ENCODE measurements at regions not wholly inside any gene's neighbourhood (a gene's known extent, or its start where the extent isn't known, plus 50 kb on each side); places are given as distances from the start of the nearest gene placed in this dataset.

DNA sequence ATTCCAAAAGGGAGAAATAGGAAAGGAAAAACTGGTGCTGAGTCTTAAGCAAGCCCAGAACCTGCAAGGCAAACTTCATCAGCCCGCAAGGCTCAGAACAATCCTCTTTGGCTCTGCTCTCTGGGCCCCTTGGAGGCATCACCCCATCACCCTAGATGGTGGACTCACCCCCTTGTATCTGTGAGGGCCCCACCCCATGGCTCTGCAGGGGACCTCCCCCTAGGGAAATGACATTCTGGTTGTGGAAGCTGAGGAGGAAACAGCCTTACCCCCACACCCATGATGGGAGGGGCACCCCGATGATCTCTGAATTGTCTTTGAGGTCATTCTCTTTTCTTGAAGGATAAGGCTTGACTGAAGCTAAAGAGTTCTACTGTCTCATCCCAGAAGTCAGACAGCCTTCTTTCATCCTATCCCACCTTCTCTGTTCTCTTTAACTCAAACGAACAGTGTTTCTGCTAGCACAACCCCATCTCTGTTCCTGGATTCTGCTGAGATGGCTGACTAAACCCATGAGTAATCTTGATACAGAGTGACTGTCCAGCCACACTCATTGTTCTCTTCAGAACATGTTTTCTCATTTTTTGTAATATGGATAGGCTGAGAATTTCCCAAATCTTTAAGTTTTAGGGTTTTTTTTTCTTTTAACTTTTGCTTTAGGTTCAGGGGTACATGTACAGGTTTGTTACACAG is 492.1 kb upstream of the MYT1L start:
- DNase-seq: no peak

DNA sequence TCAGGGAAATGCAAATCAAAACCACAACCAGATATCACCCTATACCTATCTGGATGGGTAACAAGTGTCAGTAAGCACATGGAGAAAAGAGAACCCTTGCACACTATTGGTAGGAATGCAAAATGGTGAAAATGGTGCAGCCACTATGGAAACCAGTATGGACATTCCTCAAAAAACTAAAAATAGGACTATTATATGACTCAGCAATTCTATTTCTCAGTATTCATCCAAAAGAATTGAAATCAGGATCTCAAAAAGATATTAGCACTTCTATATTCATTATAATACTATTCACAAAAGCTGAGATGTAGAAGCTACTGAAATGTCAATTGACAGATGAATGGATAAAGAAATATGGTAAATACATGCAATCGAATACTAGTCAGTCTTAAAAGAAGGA is 491.1 kb upstream of the MYT1L start:
- DNase-seq: no peak

DNA sequence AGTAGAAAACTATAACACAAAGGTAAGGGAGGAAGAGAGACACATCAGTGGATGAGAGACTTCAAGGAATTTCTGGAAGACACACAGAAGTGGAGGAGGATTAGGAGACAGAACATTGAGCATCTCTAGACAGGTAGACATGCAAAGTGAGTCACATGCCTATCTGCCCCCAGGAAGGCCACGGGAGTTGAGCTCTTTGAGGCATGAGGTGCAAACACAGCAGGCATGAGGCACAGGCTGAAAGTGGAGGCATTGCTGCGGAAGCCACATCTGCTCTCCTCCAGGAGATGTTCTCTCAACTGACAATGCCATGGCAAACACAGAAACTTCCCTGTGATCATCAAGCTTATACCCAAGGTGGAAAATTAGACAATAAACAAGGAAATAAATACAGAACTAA is 481.6 kb upstream of the MYT1L start:
- no peak for DNase-seq

DNA sequence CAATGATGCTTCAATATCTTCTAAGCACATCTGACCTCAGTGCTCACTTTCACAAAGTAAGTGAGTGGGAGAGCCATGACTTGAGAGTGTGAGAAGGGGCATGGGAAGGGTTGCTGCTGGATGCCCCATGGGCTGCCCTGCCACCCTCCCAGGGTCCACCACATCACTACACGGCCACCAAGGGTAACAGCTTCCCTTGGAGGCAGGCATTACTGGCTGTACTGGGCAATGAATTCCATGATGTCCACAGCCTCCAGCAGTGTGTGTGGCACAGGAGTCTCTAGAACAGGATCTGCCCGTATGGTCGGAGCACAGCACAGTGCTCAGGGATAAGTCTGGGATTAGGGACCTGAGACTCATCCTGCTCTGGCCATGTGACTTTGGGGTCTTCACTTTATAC is 481.0 kb upstream of the MYT1L start:
- no peak for DNase-seq

DNA sequence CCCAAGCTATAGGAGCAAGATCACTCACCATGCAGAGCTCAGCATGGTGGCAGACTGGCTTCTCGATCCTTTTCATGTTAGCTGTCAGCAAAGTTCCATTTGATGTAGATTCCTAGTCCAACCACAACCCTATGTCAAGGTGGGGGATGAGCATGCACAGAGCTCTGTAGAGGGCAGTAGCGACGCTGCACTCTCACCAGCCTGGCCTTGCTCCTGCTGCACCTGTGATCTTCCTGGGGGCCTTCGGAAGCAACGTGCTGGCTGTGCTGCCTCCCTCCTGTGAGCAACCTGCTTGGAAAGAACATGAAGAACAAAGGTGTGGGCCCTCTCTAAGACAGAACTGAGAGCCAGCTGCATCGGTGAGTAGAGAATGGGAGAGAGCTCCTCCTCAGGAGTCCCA is 479.4 kb upstream of the MYT1L start:
- DNase-seq: no peak

DNA sequence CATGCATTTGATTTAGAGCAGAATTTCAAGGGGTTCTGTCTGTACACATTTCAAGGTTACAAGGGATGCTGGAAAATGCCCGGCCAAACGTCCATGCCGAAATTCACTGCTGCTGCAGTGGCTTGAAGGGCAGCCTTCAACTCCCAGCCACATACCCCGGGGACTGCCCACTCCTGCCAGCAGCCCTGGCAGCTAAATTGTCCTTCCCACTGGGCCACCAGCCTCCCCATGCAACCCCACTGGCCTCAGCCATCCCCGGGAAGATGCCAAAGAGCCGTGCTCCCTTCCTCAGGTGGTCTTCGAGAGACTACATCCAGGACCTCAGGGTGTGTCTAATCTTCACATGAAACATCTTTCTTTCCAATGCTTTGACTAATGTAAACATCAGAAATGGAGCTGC is 478.7 kb upstream of the MYT1L start:
- DNase-seq: no peak

DNA sequence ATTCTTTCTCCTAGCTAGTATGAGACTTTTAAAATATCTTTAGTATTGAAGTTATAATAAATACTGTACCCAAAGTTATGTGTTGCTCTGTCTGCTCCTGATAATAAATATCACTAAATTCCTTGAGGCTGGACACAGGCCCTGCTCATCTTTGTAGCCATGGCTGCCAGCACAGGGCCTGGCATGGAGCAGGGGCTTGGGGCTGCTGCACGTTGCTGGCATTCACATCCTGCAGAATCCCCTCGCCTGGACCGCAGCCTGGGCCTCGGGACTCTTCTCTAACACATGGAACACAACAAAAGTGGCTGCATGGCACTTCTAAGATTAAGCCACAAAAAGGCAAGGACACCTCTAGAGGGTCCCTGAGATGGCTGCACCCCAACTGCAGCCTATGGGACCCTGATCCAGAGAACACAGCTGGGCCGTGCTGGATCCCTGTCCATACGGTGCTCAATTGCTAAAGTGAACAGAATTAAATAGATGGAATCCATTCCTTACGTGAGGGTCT is 477.5 kb upstream of the MYT1L start:
- DNase-seq: no peak

DNA sequence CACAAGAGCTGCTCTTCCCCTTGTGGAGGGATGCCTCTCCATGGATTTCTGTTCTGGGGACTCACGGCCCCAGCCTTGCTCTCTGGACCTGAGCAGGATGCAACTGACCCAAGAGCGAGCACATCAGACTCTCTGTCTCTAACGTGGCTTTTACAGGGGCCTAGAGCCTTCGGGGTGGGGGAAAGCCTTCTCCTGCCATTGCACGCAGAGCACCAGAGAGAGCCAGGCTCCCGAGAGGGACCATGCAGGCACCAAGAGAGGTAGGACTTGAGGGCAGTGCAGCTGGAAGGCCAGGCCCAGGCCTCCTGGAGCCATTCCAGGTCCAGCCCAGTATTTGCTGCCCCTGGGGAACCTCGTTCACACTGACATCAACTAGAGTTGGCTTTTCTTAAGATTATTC is 475.6 kb upstream of the MYT1L start:
- DNase-seq: no peak

DNA sequence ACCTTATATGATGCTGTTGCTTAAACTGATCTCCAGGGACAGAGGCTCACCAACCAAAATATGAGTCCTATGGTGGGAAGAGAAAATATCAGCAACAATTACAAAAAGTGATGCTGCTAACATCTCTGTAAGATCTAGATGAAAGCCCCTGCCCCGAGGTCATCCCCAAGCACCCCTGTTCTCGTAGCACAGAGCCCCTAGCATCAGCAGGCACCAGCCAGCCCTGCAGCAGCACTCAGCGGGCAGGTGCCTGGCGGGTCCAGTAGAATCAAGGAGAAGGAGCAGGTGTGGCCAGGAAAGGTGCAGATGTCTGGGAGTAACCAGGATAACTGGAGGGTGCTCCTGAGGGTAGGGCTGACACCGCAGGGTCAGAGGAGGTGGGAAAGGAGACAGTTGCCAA is 474.2 kb upstream of the MYT1L start:
- no peak for DNase-seq

DNA sequence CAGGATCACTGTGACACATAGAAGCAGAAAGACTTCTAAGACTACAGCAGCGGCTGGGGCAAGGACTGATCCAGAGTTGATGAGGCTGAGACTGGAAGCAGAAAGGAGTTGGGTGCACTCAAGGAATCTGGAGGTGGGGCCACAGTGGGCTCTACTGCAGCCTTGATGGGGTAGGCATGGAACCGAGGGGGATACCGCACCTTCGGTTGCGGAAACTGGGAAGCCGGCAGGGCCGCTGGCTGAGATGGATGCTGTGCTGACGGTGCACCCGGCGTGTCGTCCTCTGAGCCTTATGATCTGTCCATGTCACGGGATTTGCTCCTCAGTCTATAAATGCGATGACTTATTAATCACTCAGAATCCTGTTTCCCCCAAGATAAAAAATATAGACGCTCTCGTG is 473.5 kb upstream of the MYT1L start:
- DNase-seq: no peak

DNA sequence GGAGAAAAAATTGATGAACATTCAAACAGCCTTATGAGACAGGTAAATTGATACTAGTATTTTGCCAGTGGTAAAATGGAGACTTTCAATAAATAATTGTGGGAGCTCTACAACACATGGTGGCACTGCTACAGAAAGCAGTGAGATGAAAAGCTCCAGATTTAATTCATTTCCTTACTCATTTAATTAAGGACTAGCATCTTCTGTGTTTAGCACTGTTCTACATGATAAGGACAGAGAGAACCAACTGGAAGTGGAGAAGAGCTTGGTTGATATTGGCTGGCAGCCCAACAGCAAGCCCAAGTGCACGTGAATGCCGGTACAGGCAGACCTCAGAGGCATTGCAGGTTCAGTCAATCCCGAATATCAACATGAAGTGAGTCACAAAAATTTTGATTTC is 470.4 kb upstream of the MYT1L start:
- DNase-seq: no peak

DNA sequence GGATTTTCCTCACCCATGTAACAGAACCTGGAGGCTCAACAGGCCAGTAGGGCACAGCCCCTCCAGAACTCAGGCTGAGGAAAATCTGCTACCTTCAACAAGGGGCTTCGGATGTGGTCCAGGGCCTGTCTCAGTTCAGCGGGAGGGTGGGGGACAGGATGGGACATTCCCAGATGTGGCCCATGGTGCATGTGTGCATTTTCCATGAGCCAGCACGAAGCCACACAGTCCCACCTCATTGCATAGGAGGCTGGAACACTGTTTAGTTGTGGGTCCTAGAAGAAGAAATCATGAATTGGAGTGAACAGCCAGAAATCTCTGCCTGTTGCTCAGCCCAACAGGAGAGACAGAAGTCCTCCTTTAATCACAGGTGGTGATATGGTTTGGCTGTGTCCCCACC is 469.6 kb upstream of the MYT1L start:
- DNase-seq: no peak

DNA sequence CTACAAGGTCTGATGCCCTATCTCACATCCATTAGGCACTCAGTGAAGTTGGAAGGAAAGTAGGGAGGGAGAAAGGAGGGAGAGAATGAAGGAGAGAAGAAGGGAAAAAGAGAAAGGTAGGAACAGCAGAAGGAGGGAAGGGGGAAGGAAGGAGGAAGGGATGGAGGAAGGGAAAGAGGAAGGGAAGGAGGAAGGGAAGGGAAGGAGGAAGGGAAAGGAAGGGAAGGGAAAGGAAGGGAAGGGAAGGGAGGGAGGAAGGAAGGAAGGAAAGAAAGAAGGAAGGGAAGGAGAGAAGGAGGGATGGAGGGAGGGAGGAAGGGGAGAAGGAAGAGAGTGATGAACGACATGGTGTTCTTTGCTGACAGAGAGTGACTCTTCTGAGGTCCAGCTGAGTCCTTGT is 468.9 kb upstream of the MYT1L start:
- no peak for DNase-seq

DNA sequence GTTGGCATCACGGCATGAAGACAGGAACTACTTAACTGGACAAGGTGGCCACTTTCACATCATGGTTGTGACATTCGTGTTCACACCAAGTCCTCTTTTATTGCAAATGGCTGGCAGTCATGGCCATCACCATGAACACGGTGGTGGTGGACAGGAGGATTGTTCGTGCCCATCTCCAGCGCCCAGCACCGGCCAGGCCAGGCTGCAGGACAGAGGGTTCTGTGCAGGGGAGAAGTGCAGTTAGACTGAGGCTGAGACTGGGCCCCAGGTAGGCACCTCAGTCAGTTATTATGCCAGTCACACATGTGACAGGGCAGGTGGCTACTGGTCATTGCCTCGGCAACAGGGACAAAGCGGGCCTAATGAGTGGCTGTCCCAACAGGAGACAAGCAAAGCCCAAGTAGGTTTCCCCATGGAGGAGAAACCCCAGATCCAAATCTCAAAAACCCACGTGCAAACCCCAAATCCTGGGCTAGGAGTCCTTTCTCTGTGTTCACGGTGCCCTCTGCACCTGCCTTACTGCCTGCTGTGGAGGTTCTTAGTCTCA is 468.1 kb upstream of the MYT1L start:
- no peak for DNase-seq

DNA sequence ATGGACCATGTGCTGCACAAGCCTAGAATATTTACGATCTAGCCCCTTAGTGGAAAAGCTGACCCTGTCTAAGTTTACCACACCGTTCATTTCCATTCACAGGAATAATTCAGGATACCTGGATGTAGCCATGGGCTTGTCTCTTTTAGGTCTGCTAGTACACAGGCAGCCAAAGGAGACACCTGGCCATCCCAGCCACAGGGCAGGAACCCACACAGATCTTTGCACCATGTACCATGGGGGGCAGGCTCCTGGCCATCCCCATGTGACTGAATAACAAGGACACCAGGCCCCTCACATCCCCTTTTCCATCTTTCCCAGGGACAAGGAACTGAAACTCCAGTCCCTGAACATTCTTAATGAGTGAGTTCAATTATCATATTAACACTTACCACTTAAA is 467.3 kb upstream of the MYT1L start:
- DNase-seq: no peak

DNA sequence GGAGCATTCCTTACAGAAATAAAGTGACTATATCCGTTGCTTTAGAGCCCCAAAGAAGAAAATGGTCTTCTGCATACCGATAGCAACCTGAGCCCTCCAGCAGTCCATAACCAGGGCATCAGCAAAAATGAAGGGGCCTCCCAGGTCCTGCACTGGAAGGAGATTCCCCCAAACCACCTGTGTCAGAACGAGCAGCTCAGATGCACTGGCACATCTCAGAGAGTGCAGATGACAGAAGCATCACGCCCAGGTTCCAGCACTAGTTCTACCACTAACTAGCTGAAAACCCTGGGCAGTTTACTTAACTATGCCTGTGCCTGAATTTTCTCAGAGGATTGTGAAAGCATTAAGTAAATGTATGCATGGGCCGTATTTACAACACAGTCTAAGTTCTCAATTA is 466.7 kb upstream of the MYT1L start:
- no peak for DNase-seq

DNA sequence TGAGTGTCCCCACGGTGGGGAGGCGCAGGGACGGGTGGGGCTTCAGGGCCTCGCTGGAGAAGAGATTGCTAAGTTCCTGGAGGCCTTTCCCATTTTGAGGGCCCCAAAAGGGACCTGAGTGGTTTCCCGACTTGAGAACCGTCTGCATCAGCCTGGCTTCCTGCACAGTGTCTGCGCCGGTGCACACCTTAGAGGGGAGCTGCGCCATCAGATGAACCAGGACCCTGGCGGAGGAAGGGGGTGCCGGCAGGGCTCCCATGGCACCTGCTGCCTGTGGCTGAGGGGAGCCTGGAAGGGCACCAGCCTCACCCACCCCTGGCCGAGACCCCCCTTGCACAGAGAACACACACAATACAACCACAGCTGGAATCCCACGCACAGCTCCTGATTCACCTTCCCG is 465.1 kb upstream of the MYT1L start:
- no peak for DNase-seq

DNA sequence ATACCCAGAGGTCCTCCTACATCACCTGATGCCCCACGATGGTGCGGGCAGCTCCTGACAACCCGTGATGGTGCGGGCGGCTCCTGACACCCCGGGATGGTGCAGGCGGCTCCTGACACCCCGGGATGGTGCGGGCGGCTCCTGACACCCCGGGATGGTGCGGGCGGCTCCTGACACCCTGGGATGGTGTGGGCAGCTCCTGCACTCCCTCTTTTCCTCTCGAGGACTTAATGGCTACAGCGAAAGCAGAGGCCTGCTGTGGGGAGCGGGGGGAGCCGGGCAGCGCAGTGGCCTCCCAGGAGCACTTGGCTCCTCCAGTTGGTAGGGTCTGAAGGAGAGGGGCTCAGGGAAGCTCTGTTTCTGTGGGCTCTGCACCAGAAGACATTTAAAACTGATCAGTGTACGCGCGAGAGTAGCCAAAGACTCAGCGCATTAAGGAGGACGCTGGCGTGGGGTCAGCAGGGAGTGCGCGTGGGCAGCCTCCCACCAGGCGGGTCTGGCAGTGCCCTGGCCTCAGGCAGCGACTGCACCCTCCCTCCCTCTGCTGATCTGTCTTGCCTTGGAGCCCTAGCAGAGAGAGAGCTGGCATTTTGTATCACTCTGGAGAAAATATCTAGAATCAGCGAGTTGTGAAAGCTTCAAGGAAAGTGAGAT is 464.5 kb upstream of the MYT1L start:
- DNase-seq: no peak

DNA sequence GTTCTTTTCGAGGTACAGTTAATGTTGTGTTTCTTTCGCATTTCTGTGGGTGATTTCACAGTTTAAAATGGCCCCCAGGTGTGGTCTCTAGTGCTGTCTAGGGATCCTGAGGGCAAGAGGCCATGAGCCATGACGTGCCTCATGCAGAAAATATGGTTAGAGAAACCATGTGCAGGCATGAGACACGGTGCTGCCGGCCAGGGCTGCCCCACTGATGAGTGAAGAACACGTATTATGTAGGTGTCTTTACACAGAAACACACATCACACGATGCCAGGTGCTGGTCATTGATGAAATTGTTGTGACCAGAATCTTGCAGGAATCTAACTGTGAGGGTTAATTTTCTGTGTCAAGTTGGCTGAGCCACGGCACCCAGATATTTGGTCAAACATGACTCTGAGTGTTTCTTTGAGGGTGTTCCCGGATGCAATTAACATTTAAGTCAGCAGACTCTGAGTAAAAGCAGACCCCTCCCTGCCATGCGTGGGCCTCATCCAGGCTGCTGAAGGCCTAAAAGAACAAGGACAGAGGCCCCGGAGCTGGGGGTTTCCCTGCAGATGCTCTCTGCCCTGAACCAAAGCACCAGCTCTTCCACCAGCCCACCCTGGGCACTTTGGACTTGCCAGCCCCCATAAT is 463.0 kb upstream of the MYT1L start:
- no peak for DNase-seq

DNA sequence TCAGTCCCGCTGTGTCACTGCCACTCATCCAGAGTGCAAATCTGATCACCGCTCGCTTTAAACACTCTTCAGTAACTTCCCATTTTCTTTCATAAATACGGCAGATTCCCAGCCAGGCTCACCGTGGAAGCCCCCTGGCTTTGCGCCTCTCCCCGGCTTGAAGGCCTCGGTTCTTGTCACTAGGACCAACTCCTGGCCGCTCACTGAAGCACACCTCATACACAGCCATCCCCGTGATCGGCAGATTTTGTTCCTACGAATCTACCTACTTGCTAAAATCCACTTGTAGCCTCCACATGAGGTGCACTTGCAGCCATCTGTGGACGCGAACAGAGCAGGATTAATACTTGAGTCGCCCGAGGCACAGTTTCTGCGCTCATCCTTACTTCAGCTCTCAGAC is 462.4 kb upstream of the MYT1L start:
- DNase-seq: no peak

DNA sequence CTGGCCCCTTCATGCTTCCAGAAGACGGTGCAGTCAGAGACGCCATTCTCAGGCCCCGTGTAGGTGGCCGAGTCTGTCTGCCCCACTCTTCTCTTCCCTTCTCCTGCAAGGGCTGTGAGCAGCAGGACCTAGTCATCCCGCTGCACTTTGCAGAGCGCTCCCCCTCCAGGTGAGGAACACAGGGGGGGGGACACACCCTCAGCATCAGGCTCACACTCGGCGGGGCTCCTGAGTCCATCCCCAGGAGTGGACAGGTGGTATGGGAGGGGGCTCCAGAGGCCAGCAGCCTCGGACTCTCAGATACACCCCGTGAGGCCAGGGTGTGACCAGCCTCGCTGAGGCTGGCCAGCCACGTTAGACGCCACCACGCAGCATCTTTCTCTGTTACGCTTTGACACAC is 460.5 kb upstream of the MYT1L start:
- no peak for DNase-seq

DNA sequence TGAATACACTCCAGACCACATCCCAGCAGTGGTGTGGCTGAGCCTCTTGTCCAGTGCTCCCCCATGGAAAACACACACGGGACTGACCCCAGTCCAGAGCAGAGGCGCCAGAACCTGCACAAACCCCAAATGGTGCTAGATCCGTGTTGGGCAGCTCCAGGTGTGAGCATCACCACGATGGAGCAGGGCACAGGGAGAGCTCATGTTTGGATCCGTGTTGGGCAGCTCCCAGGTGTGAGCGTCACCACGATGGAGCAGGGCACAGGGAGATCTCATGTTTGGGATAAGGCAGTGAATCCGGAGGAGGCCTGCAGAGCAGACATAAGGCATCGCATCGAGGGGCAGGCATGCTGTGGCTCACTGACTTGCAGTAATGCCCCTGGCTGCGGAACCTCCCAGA is 460.0 kb upstream of the MYT1L start:
- no peak for DNase-seq

DNA sequence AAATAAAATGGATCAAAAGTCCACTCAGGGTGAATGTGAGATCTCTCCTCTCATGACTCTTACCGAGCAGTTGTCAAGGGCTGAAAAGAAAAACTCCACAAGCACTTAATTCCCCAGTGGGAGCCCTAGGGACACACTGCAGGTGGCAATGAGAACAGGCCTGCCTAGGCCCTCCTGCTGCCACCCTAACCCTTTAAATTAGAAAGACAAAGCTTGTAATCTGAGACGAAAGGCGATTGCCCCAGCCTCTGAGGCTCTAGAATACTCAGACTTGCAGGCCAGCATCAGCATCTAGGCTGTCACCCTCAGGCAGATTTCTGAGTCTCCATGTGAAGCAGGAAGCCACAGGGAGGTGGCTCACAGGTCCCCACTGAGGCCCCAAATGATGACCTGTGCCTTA is 457.0 kb upstream of the MYT1L start:
- DNase-seq: no peak

DNA sequence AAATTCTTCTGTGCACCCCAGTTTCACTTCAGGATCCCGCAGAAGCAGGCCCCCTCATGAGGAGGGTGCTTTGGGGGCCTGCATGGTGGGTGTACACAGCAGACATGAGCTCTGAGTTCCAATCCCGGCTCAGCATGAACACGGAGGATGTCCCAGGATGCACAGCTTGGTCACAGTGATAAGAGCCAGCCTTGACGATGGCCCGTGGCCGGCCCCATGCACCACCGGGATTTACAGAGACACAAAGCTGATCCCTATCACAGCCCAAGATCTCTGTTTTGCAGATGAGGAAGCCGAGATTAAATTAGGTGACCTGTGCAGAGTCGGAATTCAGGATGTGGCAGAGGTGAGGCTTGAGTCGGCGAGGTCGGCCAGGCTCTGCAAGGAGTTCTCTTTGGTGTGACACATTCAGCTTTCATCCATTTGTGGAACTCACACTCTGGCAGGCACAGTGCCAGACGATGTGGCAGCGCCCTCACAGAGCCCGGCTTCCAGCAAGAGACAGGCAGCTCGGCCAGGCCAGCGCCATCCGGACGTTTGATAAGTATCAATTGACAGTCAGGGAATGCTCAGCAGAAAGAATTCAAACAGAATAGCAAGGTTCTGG is 456.3 kb upstream of the MYT1L start:
- no peak for DNase-seq
